Endodermal cell (in vitro differentiated cells): ENCODE measurements at regions not wholly inside any gene's neighbourhood (a gene's known extent, or its start where the extent isn't known, plus 50 kb on each side); places are given as distances from the start of the nearest gene placed in this dataset.
A peak's percentile ranks its signal among the peaks of the same experiment; 100 is the strongest.

Experiments
- DNase-seq: peaks from one replicate; pipeline ENCODE4 v3.0.0-alpha.2; 2017
- H3K27ac ChIP-seq: 2 replicates; pipeline ENCODE4 v1.5.1; 2013; ENCODE audit warnings: mild to moderate bottlenecking, low read depth, low read length, moderate library complexity
- H3K27me3 ChIP-seq: 2 replicates; pipeline ENCODE4 v1.6.1; 2013; ENCODE audit warnings: mild to moderate bottlenecking, low read length, moderate library complexity; ENCODE audit not compliant: insufficient read depth, control insufficient read depth, poor library complexity, severe bottlenecking
- H3K36me3 ChIP-seq: 2 replicates; pipeline ENCODE4 v1.7.0; 2013; ENCODE audit warnings: mild to moderate bottlenecking, low read length, moderate library complexity; ENCODE audit not compliant: control insufficient read depth, insufficient read depth
- H3K4me1 ChIP-seq: one replicate; pipeline ENCODE4 v1.7.0; 2013; ENCODE audit warnings: low read length; ENCODE audit not compliant: control insufficient read depth, insufficient read depth
- H3K4me3 ChIP-seq: 2 replicates; pipeline ENCODE4 v1.5.1; 2013; ENCODE audit warnings: mild to moderate bottlenecking, low read length, moderate library complexity
- H3K9ac ChIP-seq: 2 replicates; pipeline ENCODE4 v1.6.1; 2013; ENCODE audit warnings: mild to moderate bottlenecking, low read length, moderate library complexity; ENCODE audit not compliant: poor library complexity, severe bottlenecking; ENCODE audit errors: extremely low read depth
- H3K9me3 ChIP-seq: 2 replicates; pipeline ENCODE4 v1.6.1; 2013; ENCODE audit warnings: mild to moderate bottlenecking, low read length, moderate library complexity; ENCODE audit not compliant: control insufficient read depth
- H3K27ac Mint-ChIP-seq: 2 replicates; pipeline ENCODE4 v1.8.0; 2020; ENCODE audit warnings: mixed read lengths
- H3K27me3 Mint-ChIP-seq: 2 replicates; pipeline ENCODE4 v1.8.0; 2021; ENCODE audit warnings: mild to moderate bottlenecking, mixed read lengths; ENCODE audit not compliant: insufficient read depth
- H3K36me3 Mint-ChIP-seq: 2 replicates; pipeline ENCODE4 v1.8.0; 2020; ENCODE audit warnings: low read depth, mixed read lengths
- H3K4me1 Mint-ChIP-seq: 2 replicates; pipeline ENCODE4 v1.8.0; 2020; ENCODE audit warnings: mixed read lengths
- H3K4me3 Mint-ChIP-seq: 2 replicates; pipeline ENCODE4 v1.8.0; 2020; ENCODE audit warnings: mild to moderate bottlenecking, moderate library complexity, mixed read lengths
- H3K9me3 Mint-ChIP-seq: 2 replicates; pipeline ENCODE4 v1.8.0; 2020; ENCODE audit warnings: mild to moderate bottlenecking, mixed read lengths
- CTCF ChIP-seq: fragments of 200-600 bp; sonication (generic); conservative IDR thresholded peaks from 2 replicates; pipeline ENCODE4 v1.5.0; 2021; ENCODE audit warnings: antibody characterized with exemption, mild to moderate bottlenecking
- WGBS, 2 experiments: methylation state at CpG; one replicate each; pipeline versions ENCODE4 v1.1.5 to v1.1.7; 2013; ENCODE audit warnings: missing lambda C conversion rate in 2 of 2, mixed read lengths in 1 of 2; ENCODE audit not compliant: insufficient coverage in 1 of 2, insufficient read length in 1 of 2; 5-methylcytosine and 5-hydroxymethylcytosine counted together

- WGBS, 2 experiments, result 50 to 71% methylated on average over 2 to 4 of the region's 4 CpGs
- peak; percentile 31 for DNase-seq
Observed at GRCh38 chrX:155718972-155719586, 106.3 kb upstream of the TMLHE start.

GRCh38 chrX:155715141-155715540, 102.4 kb upstream of the TMLHE start:
- no peaks in the 10 kb centered on the region for H3K36me3 Mint-ChIP-seq
- no peak for TF ChIP-seq CTCF
- H3K27me3 Mint-ChIP-seq, result no peaks in the 10 kb centered on the region
- H3K4me3 ChIP-seq, result no peak overlapping the region
- H3K27ac ChIP-seq, result no peak overlapping the region
- WGBS, 2 experiments, result 56 to 77% methylated on average over 1 of the region's 1 CpG
- no peak overlapping the region for H3K4me3 Mint-ChIP-seq
- DNase-seq, result no peak
- H3K9me3 ChIP-seq, result peaks cover 23% of the 10 kb centered on the region
- H3K27me3 ChIP-seq, result no peaks in the 10 kb centered on the region
- H3K27ac Mint-ChIP-seq, result no peak overlapping the region
- H3K4me1 Mint-ChIP-seq, result no peaks in the 10 kb centered on the region
- H3K4me1 ChIP-seq, result no peaks in the 10 kb centered on the region
- H3K36me3 ChIP-seq, result no peaks in the 10 kb centered on the region
- H3K9me3 Mint-ChIP-seq, result peaks cover 65% of the 10 kb centered on the region
- no peak overlapping the region for H3K9ac ChIP-seq

More at GRCh38 chrX:155718972-155719586, 106.3 kb upstream of the TMLHE start:
- no peaks in the 10 kb centered on the region for H3K36me3 ChIP-seq
- H3K4me1 Mint-ChIP-seq, result no peaks in the 10 kb centered on the region
- peaks cover 4% of the 10 kb centered on the region for H3K9me3 ChIP-seq
- H3K9ac ChIP-seq, result no peak overlapping the region
- no peaks in the 10 kb centered on the region for H3K27me3 ChIP-seq
- H3K27me3 Mint-ChIP-seq, result no peaks in the 10 kb centered on the region
- no peak overlapping the region for H3K27ac ChIP-seq
- peaks cover 51% of the 10 kb centered on the region for H3K9me3 Mint-ChIP-seq
- no peaks in the 10 kb centered on the region for H3K4me1 ChIP-seq
- H3K27ac Mint-ChIP-seq, result no peak overlapping the region
- H3K4me3 ChIP-seq, result no peak overlapping the region
- H3K36me3 Mint-ChIP-seq, result no peaks in the 10 kb centered on the region
- no peak overlapping the region for H3K4me3 Mint-ChIP-seq
- TF ChIP-seq CTCF, result no peak

- Histone ChIP-seq H3K36me3 (no peaks in the 10 kb centered on the region), H3K4me3 (no peak overlapping the region), H3K4me1 (no peaks in the 10 kb centered on the region), H3K27ac (no peak overlapping the region), H3K27me3 (no peaks in the 10 kb centered on the region), H3K9me3 (no peaks in the 10 kb centered on the region), H3K9ac (no peak overlapping the region)
- DNase-seq, result no peak
- no peak for TF ChIP-seq CTCF
- no peaks in the 10 kb centered on the region for H3K27me3 Mint-ChIP-seq
- no peaks in the 10 kb centered on the region for H3K4me1 Mint-ChIP-seq
- no CpG with 5 or more reads among the region's 1 CpG for WGBS, 2 experiments
- peaks cover 36% of the 10 kb centered on the region for H3K9me3 Mint-ChIP-seq
- H3K4me3 Mint-ChIP-seq, result no peak overlapping the region
- no peak overlapping the region for H3K27ac Mint-ChIP-seq
- no peaks in the 10 kb centered on the region for H3K36me3 Mint-ChIP-seq
Observed at GRCh38 chrX:155695419-155695818, 82.7 kb upstream of the TMLHE start.
